Aorta (tissue), 5 donors: ENCODE measurements at regions not wholly inside any gene's neighbourhood (a gene's known extent, or its start where the extent isn't known, plus 50 kb on each side); places are given as distances from the start of the nearest gene placed in this dataset.
A peak's percentile ranks its signal among the peaks of the same experiment; 100 is the strongest.
"Not testable (repeated sequence)": the region's sequence is repeated elsewhere in the genome, so short reads cannot be mapped to it uniquely, and the experiment has no call there.

Source experiments
- ATAC-seq: fragments of 200-7000 bp; cut with Tn5 transposase; one replicate; pipeline ENCODE4 v1.9.1; 2022; ENCODE audit warnings: moderate library complexity; ENCODE audit not compliant: low FRiP score
- DNase-seq, 2 donors: peaks; one replicate each; pipeline ENCODE4 v3.0.0-alpha.2; 2020
- H3K27ac ChIP-seq, 2 donors: one replicate each; pipeline ENCODE4 v1.5.1; 2013; ENCODE audit warnings: low read length in 2 of 2, mild to moderate bottlenecking in 2 of 2, moderate library complexity in 2 of 2, control low read depth in 1 of 2, inconsistent platforms in 1 of 2, low read depth in 1 of 2
- H3K27me3 ChIP-seq, 2 donors: one replicate each; pipeline ENCODE4 v1.6.1; 2013; ENCODE audit warnings: control low read depth in 1 of 2, low read length in 1 of 2, mild to moderate bottlenecking in 1 of 2, moderate library complexity in 1 of 2; ENCODE audit not compliant: insufficient read depth in 2 of 2, control insufficient read depth in 1 of 2
- H3K36me3 ChIP-seq, 2 donors: one replicate each; pipeline ENCODE4 v1.6.1; 2013; ENCODE audit warnings: control low read depth in 1 of 2, low read length in 1 of 2, mild to moderate bottlenecking in 1 of 2; ENCODE audit not compliant: insufficient read depth in 2 of 2, control insufficient read depth in 1 of 2
- H3K4me1 ChIP-seq, 2 donors: one replicate each; pipeline ENCODE4 v1.6.1; 2013; ENCODE audit warnings: low read length in 2 of 2, control low read depth in 1 of 2, mild to moderate bottlenecking in 1 of 2, moderate library complexity in 1 of 2; ENCODE audit not compliant: insufficient read depth in 2 of 2, control insufficient read depth in 1 of 2
- H3K4me3 ChIP-seq, 2 donors: one replicate each; pipeline ENCODE4 v1.5.1; 2013; ENCODE audit warnings: low read length in 2 of 2, control low read depth in 1 of 2, mild to moderate bottlenecking in 1 of 2
- H3K9me3 ChIP-seq: one replicate; pipeline ENCODE4 v1.6.1; 2013; ENCODE audit warnings: mild to moderate bottlenecking, low read length; ENCODE audit not compliant: control insufficient read depth
- WGBS, 2 donors: extraction: QIAGEN DNeasy Blood & Tissue Kit; methylation state at CpG; one replicate each; pipeline ENCODE4 v1.1.7; 2013; 5-methylcytosine and 5-hydroxymethylcytosine counted together
- intact Hi-C, 2 donors: fragments of 100-400 bp; cut with DNase I; formaldehyde crosslinking; loops; one replicate each; pipeline versions ENCODE4 v1.14.2 to v1.15.0; 2022
- donor health status: healthy with polysubstance abuse.
- donor health status: Bipolar disorder and iron deficiency.
- donor health status: DM: no; HTN: no; CAD: no.
- donor health status: DM: no; HTN: no; CAD: no.
- donor health status: DM: yes; HTN: yes; CAD: no.

DNA sequence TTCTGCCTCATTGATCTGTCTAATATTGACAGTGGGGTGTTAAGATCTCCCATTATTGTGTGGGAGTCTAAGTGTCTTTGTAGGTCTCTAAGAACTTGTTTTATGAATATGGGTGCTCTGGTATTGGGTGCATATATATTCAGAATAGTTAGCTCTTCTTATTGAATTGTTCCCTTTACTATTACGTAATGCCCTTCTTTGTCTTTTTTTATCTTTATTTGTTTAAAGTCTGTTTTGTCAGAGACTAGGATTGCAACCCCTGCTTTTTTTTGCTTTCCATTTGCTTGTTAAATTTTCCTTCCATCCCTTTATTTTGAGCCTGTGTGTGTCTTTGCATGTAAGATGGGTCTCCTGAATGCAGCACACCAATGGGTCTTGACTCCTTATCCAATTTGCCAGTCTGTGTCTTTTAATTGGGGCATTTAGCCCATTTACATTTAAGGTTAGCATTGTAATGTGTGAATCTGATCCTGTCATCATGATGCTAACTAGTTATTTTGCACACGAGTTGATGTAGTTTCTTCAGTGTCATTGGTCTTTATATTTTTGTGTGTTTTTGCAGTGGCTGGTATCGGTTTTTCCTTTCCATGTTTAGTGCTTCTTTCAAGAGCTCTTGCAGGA is 1126.0 kb upstream of the TMEM132C start:
- intact Hi-C loops, H3K4me3 ChIP-seq, H3K4me1 ChIP-seq, H3K36me3 ChIP-seq, H3K9me3 ChIP-seq, DNase-seq, H3K27me3 ChIP-seq, H3K27ac ChIP-seq, ATAC-seq: not testable (repeated sequence)
- WGBS, 2 donors, result 83 to 90% methylated on average over 3 of the region's 3 CpGs

GRCh38 chr12:127143020-127143419 is 1124.0 kb upstream of the TMEM132C start:
- ATAC-seq, result no peak
- Histone ChIP-seq H3K4me1 (no peaks in the 10 kb centered on the region), H3K4me3 (no peak overlapping the region), H3K27me3 (no peaks in the 10 kb centered on the region), H3K27ac (no peak overlapping the region), H3K36me3 (no peaks in the 10 kb centered on the region), H3K9me3 (no peaks in the 10 kb centered on the region)
- intact Hi-C loops, result no loop called here
- 85 to 89% methylated on average over 6 of the region's 6 CpGs for WGBS, 2 donors
- no peak for DNase-seq

GRCh38 chr12:127144770-127145169 is 1122.2 kb upstream of the TMEM132C start:
- ATAC-seq, result no peak
- peaks cover 1% of the 10 kb centered on the region for H3K9me3 ChIP-seq
- WGBS, 2 donors, result 90 to 91% methylated on average over 5 of the region's 5 CpGs
- H3K27me3 ChIP-seq, result no peaks in the 10 kb centered on the region
- no peak for DNase-seq
- intact Hi-C loops, result no loop called here
- no peak overlapping the region for H3K27ac ChIP-seq
- no peak overlapping the region for H3K4me3 ChIP-seq
- H3K4me1 ChIP-seq, result no peaks in the 10 kb centered on the region
- no peaks in the 10 kb centered on the region for H3K36me3 ChIP-seq

GRCh38 chr12:127145241-127145928 is 1121.6 kb upstream of the TMEM132C start:
- Histone ChIP-seq H3K9me3 (peaks cover 1% of the 10 kb centered on the region), H3K4me1 (no peaks in the 10 kb centered on the region), H3K4me3 (peak overlapping the region in 1 of 2 donors; percentile 2), H3K27me3 (no peaks in the 10 kb centered on the region), H3K36me3 (no peaks in the 10 kb centered on the region), H3K27ac (no peak overlapping the region)
- intact Hi-C loops, result no loop called here
- DNase-seq (no peak), ATAC-seq (no peak)
- 32 to 47% methylated on average over 6 of the region's 6 CpGs for WGBS, 2 donors

GRCh38 chr12:127145929-127146789 is 1120.8 kb upstream of the TMEM132C start:
- ATAC-seq (peak; percentile 89), DNase-seq (peak; percentile 83 to 89)
- Histone ChIP-seq H3K4me3 (peak overlapping the region; percentile 27 to 28), H3K27ac (no peak overlapping the region), H3K27me3 (no peaks in the 10 kb centered on the region), H3K9me3 (peaks cover 1% of the 10 kb centered on the region), H3K4me1 (no peaks in the 10 kb centered on the region), H3K36me3 (no peaks in the 10 kb centered on the region)
- WGBS, 2 donors, result 18 to 24% methylated on average over 84 to 85 of the region's 85 CpGs
- intact Hi-C loops, result no loop called here

DNA sequence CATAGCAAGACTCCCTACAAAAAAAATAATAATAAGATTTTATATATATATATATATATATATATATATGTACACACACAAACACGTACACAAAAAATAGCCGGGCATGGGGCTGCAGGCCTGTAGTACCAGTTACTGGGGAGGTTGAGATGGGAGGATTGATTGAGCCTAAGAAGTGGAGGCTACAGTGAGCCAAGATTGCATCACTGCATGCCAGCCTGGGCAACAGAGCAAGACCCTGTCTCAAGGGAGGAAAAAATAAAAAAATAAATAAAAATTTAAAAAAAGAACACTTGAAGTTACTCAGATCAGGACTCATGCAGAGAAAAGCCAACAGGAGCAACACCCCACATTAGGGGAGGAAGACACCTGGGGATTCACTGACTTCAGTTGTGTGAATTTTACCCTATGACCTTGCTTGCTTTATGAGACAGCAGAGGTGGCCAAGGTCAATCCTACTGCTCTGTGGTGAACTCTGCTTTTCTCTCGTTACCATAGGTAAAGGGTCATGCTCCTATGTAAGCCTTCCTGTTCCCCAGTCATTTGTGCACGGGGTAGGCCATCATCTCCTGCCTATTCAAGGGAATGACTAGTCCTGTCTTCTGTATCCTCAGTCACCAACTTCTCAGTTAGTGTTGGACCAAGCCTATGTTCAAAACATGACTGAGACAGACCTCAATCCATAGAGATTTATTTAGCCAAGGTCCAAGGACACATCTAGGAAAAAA is 1119.8 kb upstream of the TMEM132C start:
- intact Hi-C loops, result no loop called here
- DNase-seq (no peak), ATAC-seq (no peak)
- Histone ChIP-seq H3K4me1 (no peaks in the 10 kb centered on the region), H3K27ac (no peak overlapping the region), H3K27me3 (no peaks in the 10 kb centered on the region), H3K9me3 (peaks cover 1% of the 10 kb centered on the region), H3K4me3 (no peak overlapping the region), H3K36me3 (no peaks in the 10 kb centered on the region)
- WGBS, 2 donors, result 83 to 90% methylated on average over 4 of the region's 4 CpGs

- 73 to 77% methylated on average over 4 of the region's 4 CpGs for WGBS, 2 donors
- ATAC-seq (no peak), DNase-seq (no peak)
- intact Hi-C loops, result no loop called here
- Histone ChIP-seq H3K27me3 (no peaks in the 10 kb centered on the region), H3K4me1 (no peaks in the 10 kb centered on the region), H3K27ac (no peak overlapping the region), H3K36me3 (no peaks in the 10 kb centered on the region), H3K4me3 (no peak overlapping the region), H3K9me3 (peaks cover 1% of the 10 kb centered on the region)
These were observed 1119.2 kb upstream of the TMEM132C start for GRCh38 chr12:127147724-127148123.

DNA sequence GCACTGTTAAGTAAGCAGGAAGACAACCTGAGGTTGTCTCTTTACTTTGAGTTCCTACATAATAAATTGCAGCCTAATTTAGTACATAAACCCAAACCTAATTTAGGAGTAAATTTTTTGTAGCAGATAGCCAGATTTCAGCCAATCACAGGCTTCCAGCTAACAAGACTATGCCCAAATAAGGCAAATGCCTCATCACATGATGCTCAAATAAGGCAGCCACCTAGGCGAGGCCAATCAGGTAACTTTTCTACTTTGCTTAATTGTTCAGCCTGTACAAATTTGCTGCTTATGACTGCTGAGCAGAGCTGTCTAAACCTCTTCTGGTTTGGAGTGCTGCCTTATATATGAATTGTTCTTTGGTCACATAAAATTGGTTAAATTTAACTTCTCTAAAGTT is 1118.7 kb upstream of the TMEM132C start:
- Histone ChIP-seq H3K27ac (no peak overlapping the region), H3K9me3 (peaks cover 1% of the 10 kb centered on the region), H3K4me1 (no peaks in the 10 kb centered on the region), H3K27me3 (no peaks in the 10 kb centered on the region), H3K36me3 (no peaks in the 10 kb centered on the region), H3K4me3 (no peak overlapping the region)
- DNase-seq (no peak), ATAC-seq (no peak)
- 98 to 100% methylated on average over 1 of the region's 1 CpG for WGBS, 2 donors
- intact Hi-C loops, result no loop called here
